HG03571 (cell line): ENCODE measurements at regions not wholly inside any gene's neighbourhood (a gene's known extent, or its start where the extent isn't known, plus 50 kb on each side); places are given as distances from the start of the nearest gene placed in this dataset.
"Not testable (repeated sequence)": the region's sequence is repeated elsewhere in the genome, so short reads cannot be mapped to it uniquely, and the experiment has no call there.

Experiments
- ATAC-seq: cut with Tn5 transposase; IDR thresholded peaks from one replicate; pipeline ENCODE4 v1.9.1; 2021; ENCODE audit not compliant: unreplicated experiment

- not testable (repeated sequence) for ATAC-seq
These were observed 914.7 kb downstream of the FOXD4L5 start for GRCh38 chr9:64370344-64370743.

- not testable (repeated sequence) for ATAC-seq
These were observed 915.4 kb downstream of the FOXD4L5 start for GRCh38 chr9:64369644-64370043.

- peak; percentile 100 for ATAC-seq
These were observed 915.9 kb downstream of the FOXD4L5 start for GRCh38 chr9:64369114-64369513.

- ATAC-seq, result not testable (repeated sequence)
These were observed 916.4 kb downstream of the FOXD4L5 start for GRCh38 chr9:64368644-64368942.

- not testable (repeated sequence) for ATAC-seq
These were observed 917.0 kb downstream of the FOXD4L5 start for GRCh38 chr9:64367826-64368643.
